H1 (cell line): ENCODE measurements at regions not wholly inside any gene's neighbourhood (a gene's known extent, or its start where the extent isn't known, plus 50 kb on each side); places are given as distances from the start of the nearest gene placed in this dataset.

Experiments used
- CTCF ChIA-PET: fragments of 300-600 bp; sonication (Branson Sonifier 250); formaldehyde crosslinking; loops from one replicate; lab custom pipeline; 2021; ENCODE audit not compliant: partially characterized antibody; lab: Charles Lee
- POLR2A ChIA-PET: fragments of 300-600 bp; sonication (Branson Sonifier 250); formaldehyde crosslinking; loops from one replicate; lab custom pipeline; 2021; ENCODE audit warnings: inconsistent platforms; ENCODE audit not compliant: partially characterized antibody; lab: Charles Lee
- DNase-seq, 2 experiments: peaks; one replicate each; pipeline versions ENCODE4 v3.0.0 to v3.0.0-alpha.2; 2010 to 2022; ENCODE audit warnings: low spot score in 2 of 2, low read depth in 1 of 2, mixed read lengths in 1 of 2
- FAIRE-seq: peaks from 2 replicates; lab custom pipeline; 2011; peaks lifted over from hg19 to GRCh38; lab: Jason Lieb, UNC
- H2AFZ ChIP-seq: 2 replicates; pipeline ENCODE4 v1.8.1; 2012; ENCODE audit warnings: low read length, inconsistent platforms
- H2AK5ac ChIP-seq: 2 replicates; pipeline ENCODE4 v1.6.1; 2013; ENCODE audit warnings: low read depth, low read length
- H2BK120ac ChIP-seq: replicated peaks from 2 replicates; pipeline ENCODE3; 2013; ENCODE audit warnings: low read depth, low read length, inconsistent platforms
- H2BK12ac ChIP-seq: 2 replicates; pipeline ENCODE4 v1.6.1; 2013; ENCODE audit warnings: low read depth, low read length
- H2BK15ac ChIP-seq: 2 replicates; pipeline ENCODE4 v1.6.1; 2013; ENCODE audit warnings: low read length
- H2BK20ac ChIP-seq: 2 replicates; pipeline ENCODE4 v1.6.1; 2013; ENCODE audit warnings: low read length
- H2BK5ac ChIP-seq: 2 replicates; pipeline ENCODE4 v1.6.1; 2013; ENCODE audit warnings: low read depth, low read length
- H3K14ac ChIP-seq: 2 replicates; pipeline ENCODE4 v1.6.1; 2013; ENCODE audit warnings: inconsistent platforms; ENCODE audit not compliant: insufficient read length
- H3K18ac ChIP-seq: 2 replicates; pipeline ENCODE4 v1.6.1; 2013; ENCODE audit warnings: low read length; ENCODE audit errors: extremely low read depth
- H3K23ac ChIP-seq: 2 replicates; pipeline ENCODE4 v1.6.1; 2013; ENCODE audit warnings: inconsistent platforms; ENCODE audit not compliant: insufficient read length
- H3K23me2 ChIP-seq: 2 replicates; pipeline ENCODE4 v1.6.1; 2013; ENCODE audit warnings: low read depth, low read length
- H3K27ac ChIP-seq: 2 replicates; pipeline ENCODE4 v1.6.1; 2011; ENCODE audit warnings: low read depth, low read length, inconsistent platforms
- H3K27me3 ChIP-seq, 4 experiments: replicated peaks in 1 of 4; 1 replicate in 1 of 4; 2 replicates in 3 of 4; pipeline versions ENCODE4 v1.6.1 to v1.8.1; 2011 to 2013; ENCODE audit warnings: low read length in 3 of 4, mild to moderate bottlenecking in 3 of 4, inconsistent platforms in 2 of 4, mixed read lengths in 2 of 4, moderate library complexity in 1 of 4; ENCODE audit not compliant: control insufficient read depth in 3 of 4, insufficient read depth in 3 of 4; ENCODE audit errors: extremely low read depth in 1 of 4
- H3K36me3 ChIP-seq, 4 experiments: 2 replicates each; pipeline versions ENCODE4 v1.6.1 to v1.8.1; 2011 to 2013; ENCODE audit warnings: mild to moderate bottlenecking in 4 of 4, low read length in 3 of 4, moderate library complexity in 2 of 4, control low read depth in 1 of 4, inconsistent platforms in 1 of 4; ENCODE audit not compliant: insufficient read depth in 4 of 4, control insufficient read depth in 2 of 4
- H3K4ac ChIP-seq: replicated peaks from 2 replicates; pipeline ENCODE3; 2013; ENCODE audit warnings: low read length, low read depth, mixed read lengths, inconsistent platforms; ENCODE audit not compliant: insufficient read length
- H3K4me1 ChIP-seq, 4 experiments: replicated peaks in 1 of 4; 1 replicate in 1 of 4; 2 replicates in 3 of 4; pipeline versions ENCODE4 v1.6.1 to v1.8.1; 2011 to 2013; ENCODE audit warnings: low read length in 3 of 4, inconsistent platforms in 2 of 4, mixed read lengths in 1 of 4; ENCODE audit not compliant: insufficient read depth in 4 of 4, control insufficient read depth in 3 of 4
- H3K4me2 ChIP-seq, 2 experiments: 2 replicates each; pipeline versions ENCODE4 v1.6.1 to v1.8.1; 2011 to 2013; ENCODE audit warnings: low read depth in 2 of 2, low read length in 2 of 2, control low read depth in 1 of 2, inconsistent platforms in 1 of 2, mild to moderate bottlenecking in 1 of 2; ENCODE audit not compliant: insufficient read depth in 1 of 2
- H3K4me3 ChIP-seq, 4 experiments: fragments of 200-600, 300-600 bp in 1 of 4; sonication (generic), shearing (Covaris generic), sonication (Bioruptor Twin) in 1 of 4; 2 replicates each; pipeline versions ENCODE4 v1.5.1 to v1.8.1; 2011 to 2016; ENCODE audit warnings: low read length in 4 of 4, low read depth in 3 of 4, control low read depth in 2 of 4, inconsistent platforms in 2 of 4, mild to moderate bottlenecking in 2 of 4, mixed read lengths in 1 of 4, moderate library complexity in 1 of 4; ENCODE audit not compliant: insufficient read depth in 2 of 4; ENCODE audit errors: extremely low read depth in 1 of 4
- H3K56ac ChIP-seq: replicated peaks from 2 replicates; pipeline ENCODE3; 2013; ENCODE audit warnings: low read depth, mild to moderate bottlenecking, mixed read lengths, low read length, inconsistent platforms; ENCODE audit not compliant: insufficient read length
- H3K79me1 ChIP-seq: 2 replicates; pipeline ENCODE4 v1.6.1; 2013; ENCODE audit warnings: low read depth, low read length, control low read depth
- H3K79me2 ChIP-seq, 2 experiments: 2 replicates each; pipeline versions ENCODE4 v1.6.1 to v1.8.1; 2012 to 2013; ENCODE audit warnings: low read length in 2 of 2, mild to moderate bottlenecking in 2 of 2, inconsistent platforms in 1 of 2; ENCODE audit not compliant: insufficient read depth in 2 of 2, control insufficient read depth in 1 of 2
- H3K9ac ChIP-seq, 4 experiments: replicated peaks in 1 of 4; 1 replicate in 1 of 4; 2 replicates in 3 of 4; pipeline versions ENCODE4 v1.6.1 to v1.8.1; 2011 to 2013; ENCODE audit warnings: low read depth in 3 of 4, low read length in 3 of 4, control low read depth in 2 of 4, mild to moderate bottlenecking in 2 of 4, moderate library complexity in 2 of 4, inconsistent platforms in 1 of 4; ENCODE audit errors: extremely low read depth in 1 of 4
- H3K9me3 ChIP-seq, 2 experiments: 2 replicates each; pipeline versions ENCODE4 v1.6.1 to v1.8.1; 2012 to 2013; ENCODE audit warnings: mild to moderate bottlenecking in 2 of 2, moderate library complexity in 2 of 2, control low read depth in 1 of 2, inconsistent platforms in 1 of 2, low read depth in 1 of 2, low read length in 1 of 2, mixed read lengths in 1 of 2; ENCODE audit not compliant: insufficient read depth in 2 of 2
- H4K20me1 ChIP-seq, 2 experiments: replicated peaks in 1 of 2; 2 replicates each; pipeline versions ENCODE3 to v1.8.1; 2011 to 2013; ENCODE audit warnings: inconsistent platforms in 2 of 2, low read length in 2 of 2, mild to moderate bottlenecking in 1 of 2; ENCODE audit not compliant: insufficient read depth in 2 of 2, control insufficient read depth in 1 of 2
- H4K5ac ChIP-seq: 2 replicates; pipeline ENCODE4 v1.6.1; 2013; ENCODE audit warnings: low read length, low read depth, mixed read lengths, inconsistent platforms; ENCODE audit not compliant: insufficient read length
- H4K8ac ChIP-seq: 2 replicates; pipeline ENCODE4 v1.8.0; 2013; ENCODE audit warnings: mild to moderate bottlenecking, moderate library complexity, low read length, inconsistent platforms; ENCODE audit not compliant: insufficient read depth; ENCODE audit errors: extremely low read depth
- H4K91ac ChIP-seq: replicated peaks from 2 replicates; pipeline ENCODE3; 2013; ENCODE audit warnings: low read length, mixed read lengths, inconsistent platforms; ENCODE audit not compliant: insufficient read length
- CBX5 ChIP-seq: fragments of 300-800, 300-1000 bp; sonication (generic); IDR thresholded peaks from 2 replicates; pipeline ENCODE4 v1.7.1; 2016; ENCODE audit warnings: antibody characterized with exemption, low read length, low read depth
- CBX8 ChIP-seq: fragments of 300-800, 300-1000 bp; sonication (generic); IDR thresholded peaks from 2 replicates; pipeline ENCODE4 v1.7.1; 2016; ENCODE audit warnings: low read depth, low read length, borderline replicate concordance
- CEBPB ChIP-seq: IDR thresholded peaks from 2 replicates; pipeline ENCODE4 v1.6.1; 2012; ENCODE audit warnings: low read depth, low read length
- EZH2 ChIP-seq: fragments of 200-600 bp; sonication (generic); IDR thresholded peaks from 2 replicates; pipeline ENCODE4 v1.7.1; 2012; ENCODE audit warnings: low read depth, mild to moderate bottlenecking, moderate library complexity, low read length, inconsistent platforms; ENCODE audit not compliant: severe bottlenecking
- HDAC2 ChIP-seq, 2 experiments: fragments of 300-600 bp in 1 of 2; sonication (generic) in 1 of 2; IDR thresholded peaks; 2 replicates each; pipeline ENCODE4 v1.6.1; 2011 to 2012; ENCODE audit warnings: low read depth in 2 of 2, low read length in 2 of 2, mild to moderate bottlenecking in 2 of 2, moderate library complexity in 2 of 2, borderline replicate concordance in 1 of 2, inconsistent platforms in 1 of 2
- MAFK ChIP-seq: IDR thresholded peaks from 2 replicates; pipeline ENCODE4 v1.6.1; 2012; ENCODE audit warnings: low read depth, mild to moderate bottlenecking, improper control_type of control experiment, low read length
- SIX5 ChIP-seq: IDR thresholded peaks from 2 replicates; pipeline ENCODE4 v1.6.1; 2011; ENCODE audit warnings: mild to moderate bottlenecking, low read depth, low read length
- WGBS, 2 experiments: shearing (Covaris generic) in 1 of 2; methylation state at CpG; one replicate each; pipeline versions ENCODE4 v1.1.6 to v1.1.7; 2013 to 2015; ENCODE audit warnings: low lambda C conversion rate in 2 of 2, mixed read lengths in 2 of 2, inconsistent platforms in 1 of 2, low coverage in 1 of 2, missing lambda C conversion rate in 1 of 2; ENCODE audit not compliant: insufficient replicate concordance in 2 of 2, insufficient coverage in 1 of 2, insufficient read length in 1 of 2; ENCODE audit errors: extremely low coverage in 1 of 2, missing lambda C conversion rate in 1 of 2; 5-methylcytosine and 5-hydroxymethylcytosine counted together

GRCh38 chr7:54883576-54883975 is 124.6 kb upstream of the SEC61G start:
- no peaks in the 10 kb centered on the region for H3K79me1 ChIP-seq
- no peak overlapping the region for H3K14ac ChIP-seq
- 89% methylated on average over 1 of the region's 1 CpG; no CpG with 5 or more reads in 1 of the 2 experiments for WGBS, 2 experiments
- H3K9me3 ChIP-seq, result no peaks in the 10 kb centered on the region
- peaks cover 0 to 3% (median 1%) of the 10 kb centered on the region in 4 experiments; a peak in 5 of 7 replicates for H3K4me1 ChIP-seq
- peaks cover 6% of the 10 kb centered on the region for H3K23me2 ChIP-seq
- no peak overlapping the region for H2BK5ac ChIP-seq
- H3K4me2 ChIP-seq, result no peak overlapping the region
- H3K56ac ChIP-seq, result no peak overlapping the region
- H3K36me3 ChIP-seq, result no peaks in the 10 kb centered on the region
- no peak overlapping the region for H2BK120ac ChIP-seq
- CTCF ChIA-PET, result no interaction called here
- H3K4me3 ChIP-seq, result no peak overlapping the region
- no peak overlapping the region for H2AK5ac ChIP-seq
- H3K27ac ChIP-seq, result no peak overlapping the region
- no peak overlapping the region for H2BK20ac ChIP-seq
- no peak overlapping the region for H3K18ac ChIP-seq
- no peaks in the 10 kb centered on the region for H4K20me1 ChIP-seq
- no peak overlapping the region for H3K23ac ChIP-seq
- no peak for DNase-seq
- H3K27me3 ChIP-seq, result peaks cover 0 to 6% (median 3%) of the 10 kb centered on the region in 4 experiments; a peak in 2 of 7 replicates
- no peaks in the 10 kb centered on the region for H3K79me2 ChIP-seq
- POLR2A ChIA-PET, result no interaction called here
- no peak overlapping the region for H3K9ac ChIP-seq
- no peak overlapping the region for H4K91ac ChIP-seq
- no peak overlapping the region for H3K4ac ChIP-seq
- no peak overlapping the region for H2AFZ ChIP-seq
- H4K5ac ChIP-seq, result no peak overlapping the region
- no peak overlapping the region for H2BK12ac ChIP-seq
- no peak overlapping the region for H2BK15ac ChIP-seq
- FAIRE-seq, result no peak
- no peak overlapping the region for H4K8ac ChIP-seq
- TF ChIP-seq SIX5, result no peak
- TF ChIP-seq CBX8, result no peak
- no peak for TF ChIP-seq CBX5
- TF ChIP-seq MAFK, result no peak
- no peak for TF ChIP-seq EZH2
- no peak for TF ChIP-seq CEBPB
- no peak for TF ChIP-seq HDAC2 (IDR thresholded peaks at IDR 0.05; ENCODE audit: borderline replicate concordance in 1 of 2, low read depth in 2 of 2, low read length in 2 of 2)
